ENCODE measurements at regions not wholly inside any gene's neighbourhood (a gene's known extent, or its start where the extent isn't known, plus 50 kb on each side); places are given as distances from the start of the nearest gene placed in this dataset.

GRCh38 chr4:65798498-65799127 lies 128.3 kb upstream of the EPHA5 start:
- Histone ChIP-seq H3K27ac (no peak overlapping the region), H3K36me3 (no peaks in the 10 kb centered on the region), H3K27me3 (no peaks in the 10 kb centered on the region), H3K9me3 (no peaks in the 10 kb centered on the region), H3K4me1 (no peaks in the 10 kb centered on the region), H3K4me3 (no peak overlapping the region)
- TF ChIP-seq, protein P1, sequence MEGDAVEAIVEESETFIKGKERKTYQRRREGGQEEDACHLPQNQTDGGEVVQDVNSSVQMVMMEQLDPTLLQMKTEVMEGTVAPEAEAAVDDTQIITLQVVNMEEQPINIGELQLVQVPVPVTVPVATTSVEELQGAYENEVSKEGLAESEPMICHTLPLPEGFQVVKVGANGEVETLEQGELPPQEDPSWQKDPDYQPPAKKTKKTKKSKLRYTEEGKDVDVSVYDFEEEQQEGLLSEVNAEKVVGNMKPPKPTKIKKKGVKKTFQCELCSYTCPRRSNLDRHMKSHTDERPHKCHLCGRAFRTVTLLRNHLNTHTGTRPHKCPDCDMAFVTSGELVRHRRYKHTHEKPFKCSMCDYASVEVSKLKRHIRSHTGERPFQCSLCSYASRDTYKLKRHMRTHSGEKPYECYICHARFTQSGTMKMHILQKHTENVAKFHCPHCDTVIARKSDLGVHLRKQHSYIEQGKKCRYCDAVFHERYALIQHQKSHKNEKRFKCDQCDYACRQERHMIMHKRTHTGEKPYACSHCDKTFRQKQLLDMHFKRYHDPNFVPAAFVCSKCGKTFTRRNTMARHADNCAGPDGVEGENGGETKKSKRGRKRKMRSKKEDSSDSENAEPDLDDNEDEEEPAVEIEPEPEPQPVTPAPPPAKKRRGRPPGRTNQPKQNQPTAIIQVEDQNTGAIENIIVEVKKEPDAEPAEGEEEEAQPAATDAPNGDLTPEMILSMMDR (IDR thresholded peaks at IDR 0.05), result no peak
- ATAC-seq (peak; percentile 33), DNase-seq (peak in 1 of 4 donors; percentile 3)
- intact Hi-C loops (cut with DNase I), result no loop called here

DNA sequence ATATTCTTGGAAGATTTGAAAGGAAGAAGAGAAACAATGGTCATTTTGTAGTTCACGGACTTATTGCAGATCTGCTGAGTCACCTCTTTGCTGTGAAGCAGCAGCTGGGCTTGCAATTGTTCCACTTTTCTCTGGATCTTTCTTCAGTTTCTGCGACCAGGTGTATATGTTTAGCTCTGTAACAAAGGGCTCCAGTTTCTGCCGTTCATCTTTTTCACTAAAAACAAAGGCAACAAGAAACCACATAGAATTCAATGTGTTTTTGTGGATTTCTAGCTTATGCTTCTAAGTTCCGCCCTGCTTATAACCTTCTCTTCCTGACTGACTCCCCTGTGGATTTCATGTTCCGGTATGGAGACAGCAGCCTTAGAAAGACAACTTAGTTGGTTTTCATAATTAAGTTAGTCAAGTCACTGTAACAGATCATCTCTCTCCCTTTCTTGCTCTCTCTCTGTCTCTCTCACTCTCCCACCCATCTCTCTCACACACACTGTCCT lies 121.6 kb upstream of the EPHA5 start:
- TF ChIP-seq, protein P1 (IDR thresholded peaks at IDR 0.05), result no peak
- no peaks in the 10 kb centered on the region for H3K4me1 ChIP-seq

DNA sequence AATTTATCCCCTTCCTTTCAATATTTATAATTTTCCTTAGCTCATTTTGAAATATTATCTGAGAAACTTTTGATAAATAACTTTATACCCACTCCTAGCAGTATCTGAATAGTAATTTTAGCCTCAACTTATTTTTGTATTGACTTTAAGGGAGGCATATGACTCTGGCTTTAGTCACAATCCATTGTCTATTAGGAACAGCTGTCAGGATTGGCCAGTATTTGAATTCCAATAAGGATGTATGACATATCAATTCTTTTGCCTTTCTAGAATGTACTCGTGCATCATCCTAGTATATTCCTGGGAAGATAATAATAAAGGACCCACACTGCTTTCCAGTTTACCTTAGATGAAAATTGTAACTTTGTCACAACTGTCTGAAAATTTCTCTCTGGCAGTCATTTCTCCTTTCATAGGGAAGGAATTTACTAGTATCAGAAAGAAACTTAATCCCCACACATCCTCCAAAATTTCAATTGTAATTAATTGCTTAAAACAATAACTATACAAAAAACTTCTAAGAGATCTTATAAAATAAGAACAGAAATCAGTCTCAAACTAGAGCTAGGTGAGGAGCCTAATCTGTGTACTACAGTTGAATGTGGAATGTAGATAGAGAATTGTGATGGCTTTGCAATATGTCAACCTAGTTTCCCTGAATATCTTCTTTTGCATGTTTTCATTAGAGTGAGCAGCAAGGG lies 121.0 kb upstream of the EPHA5 start:
- no peak overlapping the region for H3K27ac ChIP-seq
- ATAC-seq (no peak), DNase-seq (no peak)
- no peaks in the 10 kb centered on the region for H3K27me3 ChIP-seq
- H3K9me3 ChIP-seq, result no peaks in the 10 kb centered on the region
- no peaks in the 10 kb centered on the region for H3K36me3 ChIP-seq
- H3K4me3 ChIP-seq, result no peak overlapping the region
- no peaks in the 10 kb centered on the region for H3K4me1 ChIP-seq
- intact Hi-C loops (cut with DNase I), result no loop called here
- TF ChIP-seq, protein P1 (IDR thresholded peaks at IDR 0.05), result no peak

More for the DNA sequence above, 121.6 kb upstream of the EPHA5 start:
- intact Hi-C loops (cut with DNase I), result no loop called here
- DNase-seq, result no peak
- Histone ChIP-seq H3K9me3 (no peaks in the 10 kb centered on the region), H3K4me3 (no peak overlapping the region), H3K27ac (no peak overlapping the region), H3K27me3 (no peaks in the 10 kb centered on the region), H3K36me3 (no peaks in the 10 kb centered on the region)
- ATAC-seq, result no peak

GRCh38 chr4:65789805-65790204 lies 119.5 kb upstream of the EPHA5 start:
- no peaks in the 10 kb centered on the region for H3K36me3 ChIP-seq
- H3K4me1 ChIP-seq, result no peaks in the 10 kb centered on the region
- no peaks in the 10 kb centered on the region for H3K27me3 ChIP-seq
- H3K9me3 ChIP-seq, result no peaks in the 10 kb centered on the region
- no peak for DNase-seq
- intact Hi-C loops (cut with DNase I), result no loop called here
- H3K27ac ChIP-seq, result no peak overlapping the region
- ATAC-seq, result no peak
- TF ChIP-seq, protein P1 (IDR thresholded peaks at IDR 0.05), result no peak
- no peak overlapping the region for H3K4me3 ChIP-seq

DNA sequence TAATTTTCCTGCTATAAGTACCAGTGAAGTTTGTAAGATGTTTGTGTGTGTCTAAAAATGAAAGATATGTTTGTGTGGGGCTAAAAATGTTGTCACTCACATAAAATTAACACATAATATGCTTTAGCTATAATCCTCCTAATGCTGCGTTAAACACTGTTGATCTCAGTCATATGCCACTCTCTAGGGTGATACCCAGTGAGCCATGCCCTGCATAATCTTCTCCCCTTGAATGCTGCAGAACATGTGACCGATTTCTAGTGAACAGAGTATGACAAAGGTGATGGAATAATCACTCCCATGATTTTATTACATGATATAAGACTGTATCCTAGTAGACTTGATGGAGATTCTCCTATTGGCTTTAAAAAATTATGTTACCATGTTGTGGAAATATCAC lies 119.1 kb upstream of the EPHA5 start:
- Histone ChIP-seq H3K4me1 (no peaks in the 10 kb centered on the region), H3K36me3 (no peaks in the 10 kb centered on the region), H3K9me3 (no peaks in the 10 kb centered on the region), H3K27me3 (no peaks in the 10 kb centered on the region), H3K27ac (no peak overlapping the region), H3K4me3 (no peak overlapping the region)
- TF ChIP-seq, protein P1 (IDR thresholded peaks at IDR 0.05), result no peak
- intact Hi-C loops (cut with DNase I), result no loop called here
- no peak for DNase-seq
- ATAC-seq, result no peak
